Right lobe of liver (tissue), 6 donors: ENCODE measurements at regions not wholly inside any gene's neighbourhood (a gene's known extent, or its start where the extent isn't known, plus 50 kb on each side); places are given as distances from the start of the nearest gene placed in this dataset.

Source experiments
- ATAC-seq, 4 donors: fragments of 200-7000 bp; cut with Tn5 transposase; one replicate each; pipeline ENCODE4 v1.9.1; 2020; ENCODE audit warnings: mild to moderate bottlenecking in 4 of 4, moderate library complexity in 4 of 4
- DNase-seq, 3 donors: peaks; one replicate each; pipeline ENCODE4 v3.0.0-alpha.2; 2020
- H3K27ac ChIP-seq, 3 donors: fragments of 200-600 bp; one replicate each; pipeline ENCODE4 v1.8.0; 2022
- H3K27me3 ChIP-seq, 2 donors: fragments of 200-600 bp; one replicate each; pipeline ENCODE4 v1.8.0; 2022
- H3K36me3 ChIP-seq, 4 donors: fragments of 200-600 bp; sonication (generic) in 1 of 4; one replicate each; pipeline versions ENCODE4 v1.5.1 to v1.8.0; 2017 to 2022; ENCODE audit warnings: control low read depth in 1 of 4
- H3K4me1 ChIP-seq, 4 donors: fragments of 200-600 bp; sonication (generic) in 1 of 4; one replicate each; pipeline versions ENCODE4 v1.5.1 to v1.8.0; 2017 to 2022; ENCODE audit warnings: control low read depth in 1 of 4
- H3K4me3 ChIP-seq, 3 donors: fragments of 200-600 bp; one replicate each; pipeline ENCODE4 v1.8.0; 2022
- H3K9me3 ChIP-seq, 4 donors: fragments of 200-600 bp; sonication (generic) in 1 of 4; one replicate each; pipeline versions ENCODE4 v1.5.1 to v1.8.0; 2017 to 2022; ENCODE audit warnings: control low read depth in 1 of 4
- CTCF ChIP-seq, 4 donors: fragments of 200-600 bp in 3 of 4; fragments of 450-650 bp in 1 of 4; IDR thresholded peaks; one replicate each; pipeline versions ENCODE4 v1.5.1 to v1.8.0; 2016 to 2022; ENCODE audit warnings: antibody characterized with exemption in 4 of 4, mild to moderate bottlenecking in 2 of 4
- POLR2A ChIP-seq: fragments of 450-650 bp; IDR thresholded peaks from one replicate; pipeline ENCODE4 v1.6.1; 2017; ENCODE audit warnings: antibody characterized with exemption, mild to moderate bottlenecking
- WGBS: methylation state at CpG from one replicate; pipeline ENCODE4 v1.1.6; 2018; ENCODE audit warnings: low coverage, low lambda C conversion rate; ENCODE audit not compliant: insufficient coverage; ENCODE audit errors: missing lambda C conversion rate; 5-methylcytosine and 5-hydroxymethylcytosine counted together
- intact Hi-C, 2 donors: fragments of 100-400 bp; cut with DNase I; formaldehyde crosslinking; loops; one replicate each; pipeline versions ENCODE4 v1.11.2 to v1.14.1; 2022
- donor health status: DM: no; HTN: yes; CAD: no.
- donor health status: DM: no; HTN: no; CAD: no.
- donor health status: DM: no; HTN: no; CAD: no.
- donor health status: DM: no; HTN: yes; CAD: no.
- donor health status: DM: no; HTN: yes; CAD: no.

- H3K27me3 ChIP-seq: no peaks in the 10 kb centered on the region
- no peaks in the 10 kb centered on the region for H3K4me1 ChIP-seq
- TF ChIP-seq POLR2A: no peak
- TF ChIP-seq CTCF (IDR thresholded peaks at IDR 0.05): no peak
- intact Hi-C loops: no loop called here
- 69% methylated on average over 5 of the region's 5 CpGs for WGBS
- no peaks in the 10 kb centered on the region for H3K36me3 ChIP-seq
- no peak for ATAC-seq
- H3K4me3 ChIP-seq: no peak overlapping the region
- no peak overlapping the region for H3K27ac ChIP-seq
- DNase-seq: no peak
- no peaks in the 10 kb centered on the region for H3K9me3 ChIP-seq
Observed at GRCh38 chr4:151459375-151459774, 50.4 kb downstream of the FHIP1A start.

GRCh38 chr4:151460434-151460833, 51.5 kb downstream of the FHIP1A start:
- 78% methylated on average over 1 of the region's 1 CpG for WGBS
- H3K4me3 ChIP-seq: no peak overlapping the region
- intact Hi-C loops: no loop called here
- DNase-seq (no peak), ATAC-seq (no peak)
- no peaks in the 10 kb centered on the region for H3K36me3 ChIP-seq
- H3K4me1 ChIP-seq: no peaks in the 10 kb centered on the region
- H3K27me3 ChIP-seq: no peaks in the 10 kb centered on the region
- no peak for TF ChIP-seq POLR2A
- no peak for TF ChIP-seq CTCF (IDR thresholded peaks at IDR 0.05)
- no peaks in the 10 kb centered on the region for H3K9me3 ChIP-seq
- no peak overlapping the region for H3K27ac ChIP-seq

GRCh38 chr4:151462554-151462953, 53.6 kb downstream of the FHIP1A start:
- no peak for DNase-seq
- intact Hi-C loops: no loop called here
- Histone ChIP-seq H3K9me3 (no peaks in the 10 kb centered on the region), H3K27me3 (no peaks in the 10 kb centered on the region), H3K36me3 (no peaks in the 10 kb centered on the region), H3K4me3 (no peak overlapping the region), H3K4me1 (no peaks in the 10 kb centered on the region), H3K27ac (no peak overlapping the region)
- TF ChIP-seq CTCF (IDR thresholded peaks at IDR 0.05): no peak
- TF ChIP-seq POLR2A: no peak
- 70% methylated on average over 1 of the region's 1 CpG for WGBS
- ATAC-seq: no peak

GRCh38 chr4:151468715-151469696, 60.0 kb downstream of the FHIP1A start:
- Histone ChIP-seq H3K4me1 (peaks cover 0 to 10% (median 3%) of the 10 kb centered on the region in 4 donors), H3K27ac (no peak overlapping the region), H3K9me3 (no peaks in the 10 kb centered on the region), H3K36me3 (no peaks in the 10 kb centered on the region), H3K27me3 (no peaks in the 10 kb centered on the region), H3K4me3 (no peak overlapping the region)
- intact Hi-C loops: no loop called here
- ATAC-seq (no peak), DNase-seq (no peak)
- TF ChIP-seq POLR2A (no peak), CTCF (IDR thresholded peaks at IDR 0.05) (no peak)
- 88% methylated on average over 2 of the region's 3 CpGs for WGBS
